Brain microvascular endothelial cell (primary cell): ENCODE measurements at regions not wholly inside any gene's neighbourhood (a gene's known extent, or its start where the extent isn't known, plus 50 kb on each side); places are given as distances from the start of the nearest gene placed in this dataset.
A peak's percentile ranks its signal among the peaks of the same experiment; 100 is the strongest.

Experiments
- DNase-seq: peaks from one replicate; pipeline ENCODE4 v3.0.0-alpha.2; 2020
- H3K27ac ChIP-seq: fragments of 250-450 bp; sonication (Bioruptor Pico); 2 replicates; pipeline ENCODE4 v1.5.1; 2020; ENCODE audit warnings: mild to moderate bottlenecking, moderate library complexity
- H3K27me3 ChIP-seq: fragments of 250-450 bp; sonication (Bioruptor Pico); replicated peaks from 2 replicates; pipeline ENCODE4 v1.5.1; 2020; ENCODE audit warnings: mild to moderate bottlenecking
- H3K36me3 ChIP-seq: fragments of 250-450 bp; sonication (Bioruptor Pico); replicated peaks from 2 replicates; pipeline ENCODE4 v1.5.1; 2020; ENCODE audit warnings: mild to moderate bottlenecking
- H3K4me3 ChIP-seq: 2 replicates; pipeline ENCODE4 v1.5.1; 2011; ENCODE audit warnings: low read depth, mild to moderate bottlenecking, control low read depth, low read length, moderate library complexity
- CTCF ChIP-seq: IDR thresholded peaks from 2 replicates; pipeline ENCODE4 v1.5.1; 2011; ENCODE audit warnings: low read depth, mild to moderate bottlenecking, moderate library complexity, low read length, control low read depth, inconsistent platforms; ENCODE audit errors: missing control alignments
- in situ Hi-C: cut with HindIII; loops from 2 replicates; pipeline ENCODE4 v1.10.0; 2017; ENCODE audit warnings: low sequenced_read_pairs, low pct_ligation_motif_present

- Histone ChIP-seq H3K4me3 (peak overlapping the region; percentile 34), H3K27me3 (no peaks in the 10 kb centered on the region), H3K27ac (peak overlapping the region; percentile 77), H3K36me3 (no peaks in the 10 kb centered on the region)
- no peak for TF ChIP-seq CTCF
- no peak for DNase-seq
- in situ Hi-C loops = loop anchor here (5.0 kb wide), 1 partner anchor 493 kb away; no protein-coding TSS in a partner anchor
Measured at GRCh38 chr16:87064731-87065445, 252.3 kb downstream of the C16orf95 start.

GRCh38 chr16:87065446-87066132 lies 251.6 kb downstream of the C16orf95 start:
- Histone ChIP-seq H3K36me3 (no peaks in the 10 kb centered on the region), H3K27ac (peak overlapping the region; percentile 77), H3K27me3 (no peaks in the 10 kb centered on the region), H3K4me3 (no peak overlapping the region)
- no peak for TF ChIP-seq CTCF
- in situ Hi-C loops = no loop called here
- DNase-seq = no peak

- peak overlapping the region; percentile 77 for H3K27ac ChIP-seq
- H3K27me3 ChIP-seq = no peaks in the 10 kb centered on the region
- in situ Hi-C loops = no loop called here
- no peak overlapping the region for H3K4me3 ChIP-seq
- DNase-seq = no peak
- no peak for TF ChIP-seq CTCF
- no peaks in the 10 kb centered on the region for H3K36me3 ChIP-seq
Measured at GRCh38 chr16:87066133-87067002, 250.8 kb downstream of the C16orf95 start.

GRCh38 chr16:87067003-87067556 lies 250.1 kb downstream of the C16orf95 start:
- TF ChIP-seq CTCF = no peak
- no peak overlapping the region for H3K27ac ChIP-seq
- no peaks in the 10 kb centered on the region for H3K27me3 ChIP-seq
- DNase-seq = no peak
- in situ Hi-C loops = no loop called here
- H3K36me3 ChIP-seq = no peaks in the 10 kb centered on the region
- H3K4me3 ChIP-seq = no peak overlapping the region

GRCh38 chr16:87067836-87068761 lies 249.1 kb downstream of the C16orf95 start:
- Histone ChIP-seq H3K36me3 (no peaks in the 10 kb centered on the region), H3K27me3 (no peaks in the 10 kb centered on the region)
- in situ Hi-C loops = no loop called here

More at GRCh38 chr16:87067836-87068761, 249.1 kb downstream of the C16orf95 start:
- no peak for TF ChIP-seq CTCF
- Histone ChIP-seq H3K27ac (no peak overlapping the region), H3K4me3 (no peak overlapping the region)
- DNase-seq = no peak
